Calu3 (cell line): ENCODE measurements at regions not wholly inside any gene's neighbourhood (a gene's known extent, or its start where the extent isn't known, plus 50 kb on each side); places are given as distances from the start of the nearest gene placed in this dataset.
"Not testable (repeated sequence)": the region's sequence is repeated elsewhere in the genome, so short reads cannot be mapped to it uniquely, and the experiment has no call there.

Source experiments
- BruUV-seq: library from RNA; stranded (reverse); fragments of 400-500 nt; replicated peaks from 2 replicates; lab custom pipeline; 2021; lab: Mats Ljungman, UMichigan
- CTCF ChIA-PET: fragments of 300-600 bp; sonication (Branson Sonifier 250); formaldehyde crosslinking; loops from one replicate; lab custom pipeline; 2022; ENCODE audit warnings: antibody characterized with exemption; lab: Charles Lee
- DNase-seq: peaks from one replicate; pipeline ENCODE4 v3.0.0; 2022
- H3K27ac Mint-ChIP-seq: one replicate; pipeline ENCODE4 v1.8.0; 2022; ENCODE audit warnings: mixed read lengths; ENCODE audit not compliant: unreplicated experiment
- H3K27me3 Mint-ChIP-seq: one replicate; pipeline ENCODE4 v1.8.0; 2022; ENCODE audit warnings: mixed read lengths; ENCODE audit not compliant: unreplicated experiment
- H3K36me3 Mint-ChIP-seq: one replicate; pipeline ENCODE4 v1.8.0; 2022; ENCODE audit warnings: mild to moderate bottlenecking, moderate library complexity, mixed read lengths; ENCODE audit not compliant: insufficient read depth, unreplicated experiment
- H3K4me1 Mint-ChIP-seq: one replicate; pipeline ENCODE4 v1.8.0; 2022; ENCODE audit warnings: mild to moderate bottlenecking, low read depth, mixed read lengths; ENCODE audit not compliant: unreplicated experiment
- H3K4me3 Mint-ChIP-seq: one replicate; pipeline ENCODE4 v1.8.0; 2022; ENCODE audit warnings: mild to moderate bottlenecking, low read depth, moderate library complexity, mixed read lengths; ENCODE audit not compliant: unreplicated experiment
- H3K9me3 Mint-ChIP-seq: one replicate; pipeline ENCODE4 v1.8.0; 2022; ENCODE audit warnings: low read depth, mixed read lengths; ENCODE audit not compliant: unreplicated experiment
- CTCF ChIP-seq: fragments of 200-600 bp; IDR thresholded peaks from one replicate; pipeline ENCODE4 v1.8.0; 2022; ENCODE audit warnings: antibody characterized with exemption; ENCODE audit not compliant: unreplicated experiment
- intact Hi-C: fragments of 100-400 bp; cut with micrococcal nuclease; formaldehyde crosslinking; loops from one replicate; pipeline ENCODE4 v1.10.0; 2022; ENCODE audit not compliant: unreplicated experiment

DNA sequence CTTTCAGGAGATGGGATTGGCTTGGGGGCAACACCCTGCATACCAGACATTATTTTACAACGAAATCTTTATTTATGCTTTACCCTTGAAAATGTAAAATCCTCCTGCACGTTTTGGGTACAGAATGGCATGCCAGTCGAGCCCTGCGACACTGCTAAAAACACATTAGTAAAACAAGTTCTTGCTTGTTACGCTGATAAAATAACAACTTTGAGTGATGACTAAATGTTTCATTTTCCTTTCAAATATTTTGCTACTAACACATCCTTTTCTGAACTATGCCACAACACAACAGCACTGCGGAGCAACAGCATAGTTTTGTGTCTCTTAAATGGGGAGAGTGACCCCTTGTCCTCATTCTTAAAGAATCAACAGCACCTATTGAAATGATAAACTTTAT is 76.0 kb upstream of the SEMA3D start:
- Mint-ChIP-seq H3K27ac (no peak overlapping the region), H3K9me3 (no peaks in the 10 kb centered on the region), H3K27me3 (no peaks in the 10 kb centered on the region), H3K4me1 (no peaks in the 10 kb centered on the region), H3K4me3 (no peak overlapping the region), H3K36me3 (no peaks in the 10 kb centered on the region)
- TF ChIP-seq CTCF = no peak
- DNase-seq = no peak
- intact Hi-C loops = no loop called here
- no TSS peak for BruUV-seq
- CTCF ChIA-PET = no interaction called here

GRCh38 chr7:85261336-85261735 is 74.5 kb upstream of the SEMA3D start:
- H3K4me1 Mint-ChIP-seq = no peaks in the 10 kb centered on the region
- no peak for DNase-seq
- intact Hi-C loops = no loop called here
- BruUV-seq = no TSS peak
- CTCF ChIA-PET = no interaction called here
- no peak overlapping the region for H3K27ac Mint-ChIP-seq
- no peaks in the 10 kb centered on the region for H3K9me3 Mint-ChIP-seq
- no peaks in the 10 kb centered on the region for H3K27me3 Mint-ChIP-seq
- H3K4me3 Mint-ChIP-seq = no peak overlapping the region
- no peaks in the 10 kb centered on the region for H3K36me3 Mint-ChIP-seq
- no peak for TF ChIP-seq CTCF

DNA sequence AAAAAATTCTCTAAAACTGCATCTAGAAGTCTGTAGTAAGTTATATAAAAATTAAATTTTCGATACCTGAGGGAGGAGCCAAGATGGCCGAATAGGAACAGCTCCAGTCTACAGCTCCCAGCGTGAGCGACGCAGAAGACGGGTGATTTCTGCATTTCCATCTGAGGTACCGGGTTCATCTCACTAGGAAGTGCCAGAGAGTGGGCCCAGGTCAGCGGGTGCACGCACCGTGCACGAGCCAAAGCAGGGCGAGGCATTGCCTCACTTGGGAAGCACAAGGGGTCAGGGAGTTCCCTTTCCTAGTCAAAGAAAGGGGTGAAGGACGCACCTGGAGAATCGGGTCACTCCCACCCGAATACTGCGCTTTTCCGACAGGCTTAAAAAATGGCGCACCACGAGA is 62.9 kb upstream of the SEMA3D start:
- BruUV-seq, H3K4me3 Mint-ChIP-seq, CTCF ChIA-PET, H3K9me3 Mint-ChIP-seq, DNase-seq, H3K27me3 Mint-ChIP-seq, H3K4me1 Mint-ChIP-seq, H3K27ac Mint-ChIP-seq, intact Hi-C loops, H3K36me3 Mint-ChIP-seq: not testable (repeated sequence)

GRCh38 chr7:85239109-85239508 is 52.3 kb upstream of the SEMA3D start:
- DNase-seq = no peak
- intact Hi-C loops = no loop called here
- Mint-ChIP-seq H3K27me3 (no peaks in the 10 kb centered on the region), H3K4me1 (no peaks in the 10 kb centered on the region), H3K27ac (no peak overlapping the region), H3K4me3 (no peak overlapping the region), H3K9me3 (no peaks in the 10 kb centered on the region), H3K36me3 (no peaks in the 10 kb centered on the region)
- no TSS peak for BruUV-seq
- TF ChIP-seq CTCF = no peak
- CTCF ChIA-PET = no interaction called here

- Mint-ChIP-seq H3K4me1 (no peaks in the 10 kb centered on the region), H3K36me3 (no peaks in the 10 kb centered on the region)
- BruUV-seq = no TSS peak
Measured at GRCh38 chr7:85237721-85238120, 50.9 kb upstream of the SEMA3D start.

More at GRCh38 chr7:85237721-85238120, 50.9 kb upstream of the SEMA3D start:
- H3K9me3 Mint-ChIP-seq = no peaks in the 10 kb centered on the region
- no peak overlapping the region for H3K27ac Mint-ChIP-seq
- CTCF ChIA-PET = no interaction called here
- H3K27me3 Mint-ChIP-seq = no peaks in the 10 kb centered on the region
- intact Hi-C loops = no loop called here
- no peak overlapping the region for H3K4me3 Mint-ChIP-seq
- TF ChIP-seq CTCF = no peak
- DNase-seq = no peak
